Osteocyte (in vitro differentiated cells): ENCODE measurements at regions not wholly inside any gene's neighbourhood (a gene's known extent, or its start where the extent isn't known, plus 50 kb on each side); places are given as distances from the start of the nearest gene placed in this dataset.
"Not testable (repeated sequence)": the region's sequence is repeated elsewhere in the genome, so short reads cannot be mapped to it uniquely, and the experiment has no call there.

ENCODE experiments used
- DNase-seq: peaks from one replicate; pipeline ENCODE4 v3.0.0; 2021; ENCODE audit warnings: mixed read lengths; ENCODE audit not compliant: unreplicated experiment; ENCODE audit errors: extremely low spot score
- H3K27ac Mint-ChIP-seq: one replicate; pipeline ENCODE4 v1.8.0; 2021; ENCODE audit warnings: mild to moderate bottlenecking, mixed read lengths; ENCODE audit not compliant: unreplicated experiment
- H3K27me3 Mint-ChIP-seq: one replicate; pipeline ENCODE4 v1.8.0; 2021; ENCODE audit warnings: mixed read lengths; ENCODE audit not compliant: unreplicated experiment
- H3K36me3 Mint-ChIP-seq: one replicate; pipeline ENCODE4 v1.8.0; 2021; ENCODE audit warnings: mixed read lengths; ENCODE audit not compliant: unreplicated experiment
- H3K4me1 Mint-ChIP-seq: one replicate; pipeline ENCODE4 v1.8.0; 2021; ENCODE audit warnings: mixed read lengths; ENCODE audit not compliant: unreplicated experiment
- H3K4me3 Mint-ChIP-seq: one replicate; pipeline ENCODE4 v1.8.0; 2021; ENCODE audit warnings: mild to moderate bottlenecking, moderate library complexity, mixed read lengths; ENCODE audit not compliant: unreplicated experiment
- H3K9me3 Mint-ChIP-seq: one replicate; pipeline ENCODE4 v1.8.0; 2021; ENCODE audit warnings: mixed read lengths; ENCODE audit not compliant: unreplicated experiment
- CTCF ChIP-seq: fragments of 200-600 bp; sonication (generic); IDR thresholded peaks from 2 replicates; pipeline ENCODE4 v1.5.0; 2021; ENCODE audit warnings: antibody characterized with exemption, mild to moderate bottlenecking, moderate library complexity

DNA sequence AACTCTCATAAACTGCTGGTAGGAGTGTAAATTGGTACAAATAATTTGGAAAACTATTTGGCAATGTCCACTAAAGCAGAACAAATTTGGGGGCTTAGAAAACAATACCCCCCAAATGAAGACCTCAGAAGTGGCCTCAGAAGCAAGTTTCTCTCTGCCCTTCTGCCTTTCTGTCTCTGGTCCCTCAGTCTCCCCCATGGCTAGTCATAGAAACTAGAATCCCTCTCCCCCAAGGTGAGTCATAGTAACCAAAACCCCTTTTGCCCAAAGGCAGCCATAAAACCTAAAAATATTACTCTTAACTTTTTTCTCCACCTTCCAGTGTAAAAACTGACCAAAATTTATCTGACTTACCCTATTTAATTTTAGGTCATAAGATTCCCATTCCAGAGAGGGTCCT, 350.7 kb upstream of the LRRC3B start:
- Mint-ChIP-seq H3K9me3 (no peaks in the 10 kb centered on the region), H3K4me3 (no peak overlapping the region), H3K27ac (no peak overlapping the region), H3K4me1 (no peaks in the 10 kb centered on the region), H3K27me3 (no peaks in the 10 kb centered on the region), H3K36me3 (no peaks in the 10 kb centered on the region)
- DNase-seq: no peak
- TF ChIP-seq CTCF: no peak

DNA sequence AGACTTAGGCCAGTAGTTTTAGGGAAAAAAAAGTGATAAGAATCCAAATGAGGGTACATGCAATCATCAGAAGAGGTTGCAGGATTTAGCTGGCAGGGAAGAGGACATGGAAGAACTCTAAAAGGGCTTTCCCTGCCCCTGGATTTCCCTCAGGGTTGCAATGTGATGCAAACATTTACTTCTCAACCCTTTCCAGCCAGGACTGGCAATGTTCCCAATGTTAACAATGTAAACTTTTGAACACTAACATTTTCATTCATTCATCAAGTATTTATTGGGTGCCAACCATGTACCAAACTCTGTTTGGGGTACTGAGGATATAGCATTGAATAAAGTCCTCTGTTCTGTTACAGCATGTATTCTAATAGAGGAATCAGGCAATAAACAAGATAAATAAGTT, 349.4 kb upstream of the LRRC3B start:
- Mint-ChIP-seq H3K4me1 (no peaks in the 10 kb centered on the region), H3K4me3 (no peak overlapping the region), H3K27ac (no peak overlapping the region), H3K36me3 (no peaks in the 10 kb centered on the region), H3K27me3 (no peaks in the 10 kb centered on the region), H3K9me3 (no peaks in the 10 kb centered on the region)
- no peak for TF ChIP-seq CTCF
- no peak for DNase-seq

DNA sequence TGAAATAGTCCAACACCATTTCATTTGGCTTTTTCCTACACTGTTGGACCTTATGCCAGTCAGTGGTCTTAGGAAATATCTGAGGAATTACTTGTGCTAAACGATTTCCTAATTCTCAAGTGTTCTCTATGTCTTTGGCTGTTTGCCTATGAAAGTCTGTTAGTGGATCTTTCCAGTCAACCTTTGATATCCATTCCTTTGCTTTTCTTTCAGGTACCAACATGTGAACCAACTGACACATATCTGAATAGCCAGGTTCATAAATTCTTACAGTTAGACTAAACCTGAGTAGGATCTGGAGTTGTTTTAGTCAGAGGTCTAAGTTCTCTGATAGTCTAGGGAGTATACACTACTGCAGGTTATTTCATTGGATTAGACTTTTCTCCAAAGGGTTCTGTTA, 343.5 kb upstream of the LRRC3B start:
- Mint-ChIP-seq H3K36me3 (no peaks in the 10 kb centered on the region), H3K27ac (no peak overlapping the region), H3K27me3 (no peaks in the 10 kb centered on the region), H3K9me3 (peaks cover 20% of the 10 kb centered on the region), H3K4me1 (no peaks in the 10 kb centered on the region), H3K4me3 (no peak overlapping the region)
- DNase-seq: no peak
- TF ChIP-seq CTCF: no peak

DNA sequence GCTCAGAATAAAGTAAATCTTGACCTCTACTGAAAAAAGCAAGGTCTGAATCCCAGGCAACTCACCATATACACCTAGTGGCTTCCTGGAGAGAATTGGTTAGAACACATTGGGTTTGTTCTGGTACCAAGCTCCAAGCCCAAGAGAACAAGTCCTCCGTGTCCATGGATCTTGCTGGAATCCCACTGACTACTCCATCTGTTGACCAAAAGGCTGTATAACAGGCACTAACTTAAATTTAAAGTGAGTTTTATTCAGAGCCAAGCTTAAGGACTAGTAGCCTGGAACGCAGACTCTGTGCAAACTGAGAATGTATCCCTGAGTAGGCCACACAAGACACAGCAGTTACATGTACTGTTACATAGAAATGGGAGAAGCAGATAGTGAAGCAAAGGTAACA, 342.1 kb upstream of the LRRC3B start:
- peaks cover 26% of the 10 kb centered on the region for H3K9me3 Mint-ChIP-seq
- TF ChIP-seq CTCF: no peak
- no peak overlapping the region for H3K27ac Mint-ChIP-seq
- H3K36me3 Mint-ChIP-seq: no peaks in the 10 kb centered on the region
- H3K4me3 Mint-ChIP-seq: no peak overlapping the region
- no peaks in the 10 kb centered on the region for H3K27me3 Mint-ChIP-seq
- DNase-seq: no peak
- no peaks in the 10 kb centered on the region for H3K4me1 Mint-ChIP-seq

DNA sequence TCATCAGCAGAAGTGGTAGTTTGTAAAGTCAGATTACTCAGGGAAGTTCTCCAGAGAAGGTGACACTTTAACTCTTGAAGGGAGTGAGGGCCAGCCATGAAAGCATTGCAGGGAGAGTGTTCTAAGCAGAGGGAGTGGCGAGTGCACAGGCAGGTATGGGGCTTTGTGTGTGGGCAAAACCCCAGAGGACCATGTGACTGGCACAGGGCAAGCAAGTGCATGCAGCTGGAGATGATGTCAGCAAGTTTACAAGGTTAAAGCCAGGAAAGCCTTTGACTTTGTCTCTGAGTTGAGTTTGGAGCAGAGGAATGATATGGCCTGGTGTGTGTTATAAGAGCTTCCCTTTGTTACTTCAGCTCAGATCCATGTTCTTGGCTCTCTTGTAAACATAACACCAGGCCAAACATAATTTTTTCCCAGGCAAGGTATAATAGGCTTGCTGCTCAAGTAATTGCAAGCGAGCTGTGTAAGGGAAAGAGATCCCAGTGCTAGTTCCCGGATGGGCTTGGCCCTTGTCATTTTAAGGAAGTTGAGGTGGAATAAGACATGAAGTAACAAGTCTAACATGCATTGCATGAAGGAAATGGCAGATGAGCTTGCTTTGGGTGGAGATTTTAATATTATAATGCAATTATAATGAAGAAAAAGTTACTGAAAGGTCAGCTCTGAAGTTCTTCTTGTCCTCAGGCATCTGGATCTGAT, 341.1 kb upstream of the LRRC3B start:
- H3K9me3 Mint-ChIP-seq: peaks cover 32% of the 10 kb centered on the region
- H3K36me3 Mint-ChIP-seq: no peaks in the 10 kb centered on the region
- no peak overlapping the region for H3K27ac Mint-ChIP-seq
- no peak overlapping the region for H3K4me3 Mint-ChIP-seq
- H3K4me1 Mint-ChIP-seq: no peaks in the 10 kb centered on the region
- H3K27me3 Mint-ChIP-seq: no peaks in the 10 kb centered on the region
- no peak for TF ChIP-seq CTCF
- no peak for DNase-seq

- DNase-seq, H3K27ac Mint-ChIP-seq, H3K36me3 Mint-ChIP-seq, H3K4me3 Mint-ChIP-seq, H3K27me3 Mint-ChIP-seq, H3K4me1 Mint-ChIP-seq: not testable (repeated sequence)
- peaks cover 46% of the 10 kb centered on the region for H3K9me3 Mint-ChIP-seq
Measured at GRCh38 chr3:26284503-26284902, 338.1 kb upstream of the LRRC3B start.
